Transverse colon (tissue), 4 donors: ENCODE measurements at regions not wholly inside any gene's neighbourhood (a gene's known extent, or its start where the extent isn't known, plus 50 kb on each side); places are given as distances from the start of the nearest gene placed in this dataset.

Source experiments
- DNase-seq: peaks from one replicate; pipeline ENCODE4 v3.0.0-alpha.2; 2019
- H3K27ac ChIP-seq, 4 donors: fragments of 200-600 bp; sonication (generic); 2 replicates each; pipeline ENCODE4 v1.5.1; 2016 to 2018; ENCODE audit warnings: inconsistent platforms in 4 of 4
- H3K27me3 ChIP-seq: fragments of 200-600 bp; sonication (generic); 2 replicates; pipeline ENCODE4 v1.5.1; 2017; ENCODE audit warnings: inconsistent platforms
- H3K36me3 ChIP-seq, 4 donors: fragments of 200-600 bp; sonication (generic); 2 replicates each; pipeline ENCODE4 v1.5.1; 2017 to 2019; ENCODE audit warnings: inconsistent platforms in 4 of 4
- H3K4me1 ChIP-seq, 4 donors: fragments of 200-600 bp; sonication (generic); 2 replicates each; pipeline ENCODE4 v1.5.1; 2017 to 2020; ENCODE audit warnings: inconsistent platforms in 4 of 4
- H3K4me3 ChIP-seq, 4 donors: fragments of 200-600 bp; sonication (generic); 1 replicate in 1 of 4; 2 replicates in 3 of 4; pipeline versions ENCODE4 v1.5.1 to v1.6.1; 2017 to 2019; ENCODE audit warnings: inconsistent platforms in 4 of 4
- H3K9me3 ChIP-seq, 2 donors: fragments of 200-600 bp; sonication (generic); 2 replicates each; pipeline ENCODE4 v1.5.1; 2017 to 2019; ENCODE audit warnings: inconsistent platforms in 2 of 2
- EP300 ChIP-seq: sonication (generic); formaldehyde crosslinking; IDR thresholded peaks from one replicate; pipeline ENCODE4 v1.6.1; 2017; ENCODE audit warnings: antibody characterized with exemption, low read depth
- POLR2A ChIP-seq: fragments of 450-650 bp; IDR thresholded peaks from one replicate; pipeline ENCODE4 v1.6.1; 2016; ENCODE audit warnings: antibody characterized with exemption, mild to moderate bottlenecking, moderate library complexity
- POLR2AphosphoS5 ChIP-seq, 3 donors: sonication (generic); formaldehyde crosslinking; IDR thresholded peaks; one replicate each; pipeline ENCODE4 v1.6.1; 2016; ENCODE audit warnings: antibody characterized with exemption in 3 of 3
- WGBS, 2 donors: methylation state at CpG; one replicate each; pipeline ENCODE4 v1.1.5; 2018; ENCODE audit warnings: low coverage in 1 of 2; 5-methylcytosine and 5-hydroxymethylcytosine counted together
- in situ Hi-C, 4 donors: fragments of 200-750 bp; cut with MboI; loops; one replicate each; pipeline versions ENCODE4 v1.15.0 to v1.15.1; 2017; ENCODE audit warnings: low sequenced_read_pairs in 3 of 4, low pct_ligation_motif_present in 1 of 4, low pct_unique_long_range_greater_than_20kb in 1 of 4
- intact Hi-C: fragments of 100-400 bp; cut with DNase I; formaldehyde crosslinking; loops from one replicate; pipeline ENCODE4 v1.15.1; 2023; ENCODE audit warnings: low total_unique reads
- TF ChIP-seq, protein P1 (sequence below), 5 experiments: fragments of 200-600 bp in 3 of 5; fragments of 450-650 bp in 2 of 5; sonication (generic) in 3 of 5; IDR thresholded peaks; 1 replicate in 2 of 5; 2 replicates in 3 of 5; pipeline ENCODE4 v1.5.1; 2016 to 2017; ENCODE audit warnings: antibody characterized with exemption in 5 of 5, inconsistent platforms in 3 of 5, mild to moderate bottlenecking in 2 of 5, moderate library complexity in 1 of 5

- no peak overlapping the region for H3K27ac ChIP-seq
- DNase-seq = no peak
- no peaks in the 10 kb centered on the region for H3K9me3 ChIP-seq
- 80 to 84% methylated on average over 1 of the region's 1 CpG for WGBS, 2 donors
- in situ Hi-C loops = no loop called here
- no peak overlapping the region for H3K4me3 ChIP-seq
- H3K36me3 ChIP-seq = no peaks in the 10 kb centered on the region
- H3K27me3 ChIP-seq = no peaks in the 10 kb centered on the region
- intact Hi-C loops = no loop called here
- H3K4me1 ChIP-seq = no peaks in the 10 kb centered on the region
- TF ChIP-seq, protein P1, sequence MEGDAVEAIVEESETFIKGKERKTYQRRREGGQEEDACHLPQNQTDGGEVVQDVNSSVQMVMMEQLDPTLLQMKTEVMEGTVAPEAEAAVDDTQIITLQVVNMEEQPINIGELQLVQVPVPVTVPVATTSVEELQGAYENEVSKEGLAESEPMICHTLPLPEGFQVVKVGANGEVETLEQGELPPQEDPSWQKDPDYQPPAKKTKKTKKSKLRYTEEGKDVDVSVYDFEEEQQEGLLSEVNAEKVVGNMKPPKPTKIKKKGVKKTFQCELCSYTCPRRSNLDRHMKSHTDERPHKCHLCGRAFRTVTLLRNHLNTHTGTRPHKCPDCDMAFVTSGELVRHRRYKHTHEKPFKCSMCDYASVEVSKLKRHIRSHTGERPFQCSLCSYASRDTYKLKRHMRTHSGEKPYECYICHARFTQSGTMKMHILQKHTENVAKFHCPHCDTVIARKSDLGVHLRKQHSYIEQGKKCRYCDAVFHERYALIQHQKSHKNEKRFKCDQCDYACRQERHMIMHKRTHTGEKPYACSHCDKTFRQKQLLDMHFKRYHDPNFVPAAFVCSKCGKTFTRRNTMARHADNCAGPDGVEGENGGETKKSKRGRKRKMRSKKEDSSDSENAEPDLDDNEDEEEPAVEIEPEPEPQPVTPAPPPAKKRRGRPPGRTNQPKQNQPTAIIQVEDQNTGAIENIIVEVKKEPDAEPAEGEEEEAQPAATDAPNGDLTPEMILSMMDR (IDR thresholded peaks at IDR 0.05) = no peak
- TF ChIP-seq EP300 = no peak
- no peak for TF ChIP-seq POLR2AphosphoS5 (IDR thresholded peaks at IDR 0.05)
- no peak for TF ChIP-seq POLR2A
Measured at GRCh38 chr2:150944315-150944714, 317.3 kb downstream of the RBM43 start.

GRCh38 chr2:150939087-150939486 is 322.6 kb downstream of the RBM43 start:
- Histone ChIP-seq H3K9me3 (no peaks in the 10 kb centered on the region), H3K4me3 (no peak overlapping the region), H3K27ac (no peak overlapping the region), H3K27me3 (no peaks in the 10 kb centered on the region), H3K4me1 (no peaks in the 10 kb centered on the region), H3K36me3 (no peaks in the 10 kb centered on the region)
- in situ Hi-C loops = no loop called here
- 65 to 93% methylated on average over 2 to 3 of the region's 3 CpGs for WGBS, 2 donors
- no peak for DNase-seq
- intact Hi-C loops = no loop called here
- TF ChIP-seq EP300 (no peak), POLR2AphosphoS5 (IDR thresholded peaks at IDR 0.05) (no peak), POLR2A (no peak)
- TF ChIP-seq, protein P1 (IDR thresholded peaks at IDR 0.05) = no peak

GRCh38 chr2:150938527-150938926 is 323.1 kb downstream of the RBM43 start:
- no peaks in the 10 kb centered on the region for H3K27me3 ChIP-seq
- H3K36me3 ChIP-seq = no peaks in the 10 kb centered on the region
- no peak for DNase-seq
- H3K4me3 ChIP-seq = no peak overlapping the region
- in situ Hi-C loops (no loop called here), intact Hi-C loops (no loop called here)
- 73 to 76% methylated on average over 4 of the region's 4 CpGs for WGBS, 2 donors
- H3K27ac ChIP-seq = no peak overlapping the region
- H3K9me3 ChIP-seq = no peaks in the 10 kb centered on the region
- H3K4me1 ChIP-seq = no peaks in the 10 kb centered on the region
- TF ChIP-seq EP300 (no peak), POLR2AphosphoS5 (IDR thresholded peaks at IDR 0.05) (no peak), POLR2A (no peak)
- TF ChIP-seq, protein P1 (IDR thresholded peaks at IDR 0.05) = no peak

- H3K4me1 ChIP-seq = no peaks in the 10 kb centered on the region
- no peaks in the 10 kb centered on the region for H3K9me3 ChIP-seq
- H3K27me3 ChIP-seq = no peaks in the 10 kb centered on the region
- intact Hi-C loops = no loop called here
- in situ Hi-C loops = no loop called here
- H3K36me3 ChIP-seq = no peaks in the 10 kb centered on the region
- TF ChIP-seq POLR2AphosphoS5 (IDR thresholded peaks at IDR 0.05) (no peak), EP300 (no peak), POLR2A (no peak)
- TF ChIP-seq, protein P1 (IDR thresholded peaks at IDR 0.05) = no peak
- H3K4me3 ChIP-seq = no peak overlapping the region
- H3K27ac ChIP-seq = no peak overlapping the region
- DNase-seq = no peak
- 52 to 63% methylated on average over 1 of the region's 1 CpG for WGBS, 2 donors
Measured at GRCh38 chr2:150937030-150937429, 324.6 kb downstream of the RBM43 start.
